ENCODE measurements at regions not wholly inside any gene's neighbourhood (a gene's known extent, or its start where the extent isn't known, plus 50 kb on each side); places are given as distances from the start of the nearest gene placed in this dataset.

- TF ChIP-seq CTCF (conservative IDR thresholded peaks at IDR 0.05; ENCODE audit: low read depth, low read length) (no peak), EZH2 (IDR thresholded peaks at IDR 0.05; ENCODE audit: borderline replicate concordance, low read depth, low read length, poor library complexity, severe bottlenecking) (no peak)
These were observed 90.7 kb upstream of the PITX1 start for GRCh38 chr5:135124724-135125123.
